ENCODE measurements at regions not wholly inside any gene's neighbourhood (a gene's known extent, or its start where the extent isn't known, plus 50 kb on each side); places are given as distances from the start of the nearest gene placed in this dataset.

DNA sequence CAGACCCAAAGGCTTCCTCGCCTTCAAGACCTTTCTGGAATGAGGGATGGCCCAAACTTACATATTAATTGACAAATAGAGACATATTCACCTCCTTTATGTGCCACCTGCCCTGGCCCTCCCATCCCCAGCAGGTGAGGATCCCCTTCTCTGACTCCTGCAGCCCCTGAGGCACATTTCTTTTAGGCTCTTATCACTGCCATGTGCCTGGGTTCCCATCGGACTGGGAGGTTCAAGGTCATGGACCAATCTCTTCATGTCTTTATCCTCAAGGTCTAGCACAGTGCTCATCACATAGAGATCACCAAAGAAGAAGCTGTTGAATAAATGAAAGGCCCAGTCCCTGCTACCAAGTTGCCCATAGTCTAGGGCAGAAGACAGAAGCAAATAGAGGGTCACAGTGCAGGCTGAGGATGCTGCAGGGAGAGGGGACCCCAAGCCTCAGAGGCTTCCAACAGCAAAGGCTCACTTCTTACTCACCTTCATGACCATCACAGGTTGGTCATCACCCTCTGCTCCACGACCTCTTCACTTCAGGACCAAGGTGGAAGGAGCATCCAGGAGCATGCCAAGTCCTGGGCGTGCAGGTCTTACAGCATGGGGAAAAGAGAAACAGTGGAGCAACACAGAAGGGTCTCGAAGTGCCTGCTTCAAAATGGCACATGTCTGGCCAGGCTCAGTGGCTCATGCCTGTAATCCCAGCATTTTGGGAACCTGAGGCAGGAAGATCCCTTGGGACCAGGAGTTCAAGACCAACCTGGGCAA lies 193.9 kb downstream of the SMAD2 start:
- H3K4me1 ChIP-seq, result no peaks in the 10 kb centered on the region
- WGBS, 2 donors, result 77 to 90% methylated on average over 5 of the region's 5 CpGs
- H3K27ac ChIP-seq, result no peak overlapping the region
- TF ChIP-seq CTCF (IDR thresholded peaks at IDR 0.05) (no peak), POLR2A (IDR thresholded peaks at IDR 0.05) (no peak), EP300 (IDR thresholded peaks at IDR 0.05) (no peak)
- H3K27me3 ChIP-seq, result no peaks in the 10 kb centered on the region
- H3K4me3 ChIP-seq, result no peak overlapping the region
- peaks cover 0 to 3% (median 0%) of the 10 kb centered on the region in 4 donors for H3K9me3 ChIP-seq
- no peaks in the 10 kb centered on the region for H3K36me3 ChIP-seq
- DNase-seq (ENCODE audit: low spot score in 2 of 2), result no peak

- no peak for DNase-seq (ENCODE audit: low spot score in 2 of 2)
- no peak for TF ChIP-seq EP300 (IDR thresholded peaks at IDR 0.05)
- no peak for TF ChIP-seq CTCF (IDR thresholded peaks at IDR 0.05)
- no peak for TF ChIP-seq POLR2A (IDR thresholded peaks at IDR 0.05)
Observed at GRCh38 chr18:47735041-47735702, 195.3 kb downstream of the SMAD2 start.

GRCh38 chr18:47731276-47731675 lies 199.2 kb downstream of the SMAD2 start:
- H3K36me3 ChIP-seq, result no peaks in the 10 kb centered on the region
- no peaks in the 10 kb centered on the region for H3K4me1 ChIP-seq
- H3K27me3 ChIP-seq, result no peaks in the 10 kb centered on the region
- no peak for DNase-seq (ENCODE audit: low spot score in 2 of 2)
- H3K27ac ChIP-seq, result no peak overlapping the region
- no peak for TF ChIP-seq POLR2A (IDR thresholded peaks at IDR 0.05)
- no peak for TF ChIP-seq EP300 (IDR thresholded peaks at IDR 0.05)
- TF ChIP-seq CTCF (IDR thresholded peaks at IDR 0.05), result no peak
- no peaks in the 10 kb centered on the region for H3K9me3 ChIP-seq
- no peak overlapping the region for H3K4me3 ChIP-seq
- WGBS, 2 donors, result 70 to 77% methylated on average over 5 of the region's 5 CpGs

More at GRCh38 chr18:47735041-47735702, 195.3 kb downstream of the SMAD2 start:
- H3K36me3 ChIP-seq, result no peaks in the 10 kb centered on the region
- no peaks in the 10 kb centered on the region for H3K27me3 ChIP-seq
- H3K9me3 ChIP-seq, result peaks cover 0 to 3% (median 0%) of the 10 kb centered on the region in 4 donors
- H3K27ac ChIP-seq, result no peak overlapping the region
- WGBS, 2 donors, result 49 to 58% methylated on average over 8 of the region's 8 CpGs
- no peak overlapping the region for H3K4me3 ChIP-seq
- no peaks in the 10 kb centered on the region for H3K4me1 ChIP-seq

GRCh38 chr18:47730795-47731194 lies 199.7 kb downstream of the SMAD2 start:
- no peak for DNase-seq (ENCODE audit: low spot score in 2 of 2)
- H3K27me3 ChIP-seq, result no peaks in the 10 kb centered on the region
- no peak overlapping the region for H3K4me3 ChIP-seq
- H3K36me3 ChIP-seq, result no peaks in the 10 kb centered on the region
- WGBS, 2 donors, result 51 to 60% methylated on average over 5 of the region's 5 CpGs
- H3K9me3 ChIP-seq, result no peaks in the 10 kb centered on the region
- TF ChIP-seq EP300 (IDR thresholded peaks at IDR 0.05) (no peak), CTCF (IDR thresholded peaks at IDR 0.05) (no peak), POLR2A (IDR thresholded peaks at IDR 0.05) (no peak)
- H3K27ac ChIP-seq, result no peak overlapping the region
- H3K4me1 ChIP-seq, result no peaks in the 10 kb centered on the region

DNA sequence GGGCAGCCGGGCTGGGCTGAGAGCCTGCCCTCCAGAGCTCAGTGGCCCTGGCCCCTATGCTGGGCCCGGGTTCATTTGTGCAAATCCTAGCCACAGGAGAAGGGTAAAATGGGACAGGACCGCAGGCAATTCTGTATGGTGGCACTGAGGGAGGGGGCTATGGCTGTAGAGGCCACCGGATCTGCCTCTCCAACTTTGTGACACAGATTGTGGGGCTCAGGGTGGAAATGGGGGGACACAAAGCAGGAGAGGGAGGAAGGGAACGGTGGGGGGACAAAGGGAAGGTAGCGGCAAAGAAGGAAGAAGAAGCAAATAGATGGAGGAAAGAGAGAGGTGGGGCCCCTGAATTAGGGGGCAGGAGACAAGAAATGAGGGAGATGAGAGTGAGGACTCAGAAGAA lies 201.1 kb downstream of the SMAD2 start:
- H3K27me3 ChIP-seq, result no peaks in the 10 kb centered on the region

More for the DNA sequence above, 201.1 kb downstream of the SMAD2 start:
- Histone ChIP-seq H3K27ac (no peak overlapping the region), H3K9me3 (no peaks in the 10 kb centered on the region), H3K4me1 (no peaks in the 10 kb centered on the region), H3K36me3 (no peaks in the 10 kb centered on the region), H3K4me3 (no peak overlapping the region)
- WGBS, 2 donors, result 80 to 87% methylated on average over 6 of the region's 6 CpGs
- DNase-seq (ENCODE audit: low spot score in 2 of 2), result no peak
- TF ChIP-seq EP300 (IDR thresholded peaks at IDR 0.05), result no peak
- no peak for TF ChIP-seq CTCF (IDR thresholded peaks at IDR 0.05)

Measured in tibial nerve (tissue), 4 donors.